Activated naive CD8-positive, alpha-beta T cell treated with anti-CD3 and anti-CD28 coated beads for 36 hours (primary cell): ENCODE measurements at regions not wholly inside any gene's neighbourhood (a gene's known extent, or its start where the extent isn't known, plus 50 kb on each side); places are given as distances from the start of the nearest gene placed in this dataset.

Experiments
- DNase-seq: peaks from one replicate; pipeline ENCODE4 v3.0.0; 2021
- H3K27ac Mint-ChIP-seq: one replicate; pipeline ENCODE4 v1.8.0; 2022; ENCODE audit warnings: mild to moderate bottlenecking, moderate library complexity, mixed read lengths
- H3K27me3 Mint-ChIP-seq: one replicate; pipeline ENCODE4 v1.8.0; 2022; ENCODE audit warnings: mild to moderate bottlenecking, mixed read lengths
- H3K36me3 Mint-ChIP-seq: one replicate; pipeline ENCODE4 v1.8.0; 2021; ENCODE audit warnings: mild to moderate bottlenecking, mixed read lengths
- H3K4me1 Mint-ChIP-seq: one replicate; pipeline ENCODE4 v1.8.0; 2021; ENCODE audit warnings: mixed read lengths
- H3K4me3 Mint-ChIP-seq: one replicate; pipeline ENCODE4 v1.8.0; 2022; ENCODE audit warnings: mild to moderate bottlenecking, moderate library complexity, mixed read lengths
- H3K9me3 Mint-ChIP-seq: one replicate; pipeline ENCODE4 v1.8.0; 2022; ENCODE audit warnings: mixed read lengths

- H3K4me3 Mint-ChIP-seq, result no peak overlapping the region
- no peaks in the 10 kb centered on the region for H3K36me3 Mint-ChIP-seq
- no peak overlapping the region for H3K27ac Mint-ChIP-seq
- no peaks in the 10 kb centered on the region for H3K27me3 Mint-ChIP-seq
- DNase-seq, result no peak
- H3K4me1 Mint-ChIP-seq, result no peaks in the 10 kb centered on the region
- H3K9me3 Mint-ChIP-seq, result no peaks in the 10 kb centered on the region
Measured at GRCh38 chr2:238564286-238564920, 137.7 kb downstream of the ASB1 start.

GRCh38 chr2:238565031-238565430 lies 138.3 kb downstream of the ASB1 start:
- DNase-seq, result no peak
- no peak overlapping the region for H3K4me3 Mint-ChIP-seq
- H3K27ac Mint-ChIP-seq, result no peak overlapping the region
- H3K9me3 Mint-ChIP-seq, result no peaks in the 10 kb centered on the region
- no peaks in the 10 kb centered on the region for H3K36me3 Mint-ChIP-seq
- H3K4me1 Mint-ChIP-seq, result no peaks in the 10 kb centered on the region
- H3K27me3 Mint-ChIP-seq, result no peaks in the 10 kb centered on the region

- Mint-ChIP-seq H3K9me3 (no peaks in the 10 kb centered on the region), H3K4me1 (no peaks in the 10 kb centered on the region), H3K36me3 (no peaks in the 10 kb centered on the region), H3K27me3 (no peaks in the 10 kb centered on the region), H3K27ac (no peak overlapping the region), H3K4me3 (no peak overlapping the region)
- DNase-seq, result no peak
Measured at GRCh38 chr2:238566001-238566645, 139.4 kb downstream of the ASB1 start.

GRCh38 chr2:238567067-238567855 lies 140.5 kb downstream of the ASB1 start:
- no peaks in the 10 kb centered on the region for H3K36me3 Mint-ChIP-seq
- no peaks in the 10 kb centered on the region for H3K9me3 Mint-ChIP-seq
- H3K27ac Mint-ChIP-seq, result no peak overlapping the region
- H3K4me3 Mint-ChIP-seq, result no peak overlapping the region
- no peaks in the 10 kb centered on the region for H3K4me1 Mint-ChIP-seq
- no peak for DNase-seq
- H3K27me3 Mint-ChIP-seq, result no peaks in the 10 kb centered on the region

- Mint-ChIP-seq H3K27me3 (no peaks in the 10 kb centered on the region), H3K36me3 (no peaks in the 10 kb centered on the region), H3K4me1 (no peaks in the 10 kb centered on the region), H3K9me3 (no peaks in the 10 kb centered on the region), H3K4me3 (no peak overlapping the region), H3K27ac (no peak overlapping the region)
- no peak for DNase-seq
Measured at GRCh38 chr2:238567996-238568395, 141.3 kb downstream of the ASB1 start.

GRCh38 chr2:238568455-238569440 lies 142.0 kb downstream of the ASB1 start:
- no peaks in the 10 kb centered on the region for H3K9me3 Mint-ChIP-seq
- H3K27ac Mint-ChIP-seq, result no peak overlapping the region
- no peaks in the 10 kb centered on the region for H3K36me3 Mint-ChIP-seq
- H3K27me3 Mint-ChIP-seq, result no peaks in the 10 kb centered on the region
- DNase-seq, result no peak
- no peaks in the 10 kb centered on the region for H3K4me1 Mint-ChIP-seq
- H3K4me3 Mint-ChIP-seq, result no peak overlapping the region

GRCh38 chr2:238569507-238570195 lies 142.9 kb downstream of the ASB1 start:
- no peak overlapping the region for H3K27ac Mint-ChIP-seq
- H3K4me3 Mint-ChIP-seq, result no peak overlapping the region
- no peaks in the 10 kb centered on the region for H3K36me3 Mint-ChIP-seq
- no peaks in the 10 kb centered on the region for H3K27me3 Mint-ChIP-seq
- no peaks in the 10 kb centered on the region for H3K4me1 Mint-ChIP-seq
- no peaks in the 10 kb centered on the region for H3K9me3 Mint-ChIP-seq
- DNase-seq, result no peak

GRCh38 chr2:238570391-238570790 lies 143.7 kb downstream of the ASB1 start:
- Mint-ChIP-seq H3K4me1 (no peaks in the 10 kb centered on the region), H3K36me3 (no peaks in the 10 kb centered on the region), H3K4me3 (no peak overlapping the region), H3K9me3 (no peaks in the 10 kb centered on the region), H3K27me3 (no peaks in the 10 kb centered on the region), H3K27ac (no peak overlapping the region)
- no peak for DNase-seq

GRCh38 chr2:238570926-238571325 lies 144.2 kb downstream of the ASB1 start:
- Mint-ChIP-seq H3K9me3 (no peaks in the 10 kb centered on the region), H3K4me1 (no peaks in the 10 kb centered on the region), H3K36me3 (no peaks in the 10 kb centered on the region), H3K4me3 (no peak overlapping the region), H3K27me3 (peaks cover 5% of the 10 kb centered on the region), H3K27ac (no peak overlapping the region)
- no peak for DNase-seq

GRCh38 chr2:238571661-238572372 lies 145.1 kb downstream of the ASB1 start:
- Mint-ChIP-seq H3K36me3 (no peaks in the 10 kb centered on the region), H3K4me1 (no peaks in the 10 kb centered on the region), H3K27me3 (peaks cover 6% of the 10 kb centered on the region), H3K27ac (no peak overlapping the region), H3K4me3 (no peak overlapping the region), H3K9me3 (no peaks in the 10 kb centered on the region)
- no peak for DNase-seq

- H3K36me3 Mint-ChIP-seq, result no peaks in the 10 kb centered on the region
- peaks cover 6% of the 10 kb centered on the region for H3K27me3 Mint-ChIP-seq
- no peaks in the 10 kb centered on the region for H3K9me3 Mint-ChIP-seq
- H3K4me1 Mint-ChIP-seq, result no peaks in the 10 kb centered on the region
- no peak overlapping the region for H3K27ac Mint-ChIP-seq
- H3K4me3 Mint-ChIP-seq, result no peak overlapping the region
- DNase-seq, result peak; percentile 21
Measured at GRCh38 chr2:238573065-238573778, 146.5 kb downstream of the ASB1 start.

- Mint-ChIP-seq H3K27me3 (peaks cover 6% of the 10 kb centered on the region), H3K4me1 (no peaks in the 10 kb centered on the region)
Measured at GRCh38 chr2:238573916-238574315, 147.2 kb downstream of the ASB1 start.

GRCh38 chr2:238574490-238575271 lies 148.0 kb downstream of the ASB1 start:
- Mint-ChIP-seq H3K4me1 (no peaks in the 10 kb centered on the region), H3K4me3 (no peak overlapping the region), H3K9me3 (no peaks in the 10 kb centered on the region), H3K27me3 (peaks cover 6% of the 10 kb centered on the region), H3K27ac (no peak overlapping the region), H3K36me3 (no peaks in the 10 kb centered on the region)
- DNase-seq, result no peak

More at GRCh38 chr2:238573916-238574315, 147.2 kb downstream of the ASB1 start:
- DNase-seq, result no peak
- H3K27ac Mint-ChIP-seq, result no peak overlapping the region
- no peaks in the 10 kb centered on the region for H3K36me3 Mint-ChIP-seq
- no peak overlapping the region for H3K4me3 Mint-ChIP-seq
- no peaks in the 10 kb centered on the region for H3K9me3 Mint-ChIP-seq
